CMK (cell line): ENCODE measurements at regions not wholly inside any gene's neighbourhood (a gene's known extent, or its start where the extent isn't known, plus 50 kb on each side); places are given as distances from the start of the nearest gene placed in this dataset.
"Not testable (repeated sequence)": the region's sequence is repeated elsewhere in the genome, so short reads cannot be mapped to it uniquely, and the experiment has no call there.

Experiments
- DNase-seq: peaks from one replicate; pipeline ENCODE4 v3.0.0-alpha.2; 2010; ENCODE audit warnings: low read depth

DNA sequence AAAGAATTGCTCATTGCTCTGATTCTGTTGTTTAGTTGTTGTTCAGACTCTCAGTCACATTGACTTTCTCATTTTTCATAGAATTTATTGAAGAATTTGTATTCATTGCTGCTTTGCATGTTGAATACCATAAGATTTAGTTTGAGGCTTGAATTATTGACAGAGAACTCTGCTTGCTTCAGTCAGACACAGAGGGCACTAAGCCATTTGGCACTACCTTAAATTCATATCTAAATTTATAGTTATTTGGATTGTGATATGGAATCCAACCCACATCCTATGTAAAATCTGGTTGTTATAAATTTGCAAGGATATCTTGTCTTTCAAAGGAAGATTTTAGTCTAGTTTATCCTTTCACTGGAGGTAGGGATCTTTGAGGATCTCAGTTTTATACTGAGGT, 1748.6 kb downstream of the BRINP3 start:
- DNase-seq: no peak

DNA sequence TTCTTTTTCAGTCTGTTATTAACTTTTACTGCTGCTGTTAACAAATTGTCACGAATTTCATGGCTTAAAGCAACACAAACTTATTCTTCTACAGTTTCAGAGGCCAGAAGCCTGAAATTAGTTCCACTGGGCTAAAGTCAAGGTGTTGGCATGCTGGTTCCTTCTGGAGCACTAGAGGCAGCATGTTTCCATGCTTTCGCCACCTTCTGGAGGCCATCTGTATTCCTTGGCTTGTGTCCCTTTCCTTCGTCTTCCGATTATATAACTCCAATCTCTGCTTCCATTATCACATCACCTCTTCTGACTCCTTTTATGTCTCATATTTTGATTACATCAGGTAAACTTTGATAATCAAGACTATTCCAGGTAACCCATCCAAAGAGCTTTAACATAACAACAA, 1742.1 kb downstream of the BRINP3 start:
- no peak for DNase-seq

- not testable (repeated sequence) for DNase-seq
Observed at GRCh38 chr1:188749275-188749674, 1728.4 kb downstream of the BRINP3 start.

- DNase-seq: not testable (repeated sequence)
Observed at GRCh38 chr1:188752027-188752426, 1725.6 kb downstream of the BRINP3 start.

GRCh38 chr1:188757747-188758146, 1719.9 kb downstream of the BRINP3 start:
- not testable (repeated sequence) for DNase-seq

GRCh38 chr1:188761226-188761625, 1716.4 kb downstream of the BRINP3 start:
- no peak for DNase-seq

DNA sequence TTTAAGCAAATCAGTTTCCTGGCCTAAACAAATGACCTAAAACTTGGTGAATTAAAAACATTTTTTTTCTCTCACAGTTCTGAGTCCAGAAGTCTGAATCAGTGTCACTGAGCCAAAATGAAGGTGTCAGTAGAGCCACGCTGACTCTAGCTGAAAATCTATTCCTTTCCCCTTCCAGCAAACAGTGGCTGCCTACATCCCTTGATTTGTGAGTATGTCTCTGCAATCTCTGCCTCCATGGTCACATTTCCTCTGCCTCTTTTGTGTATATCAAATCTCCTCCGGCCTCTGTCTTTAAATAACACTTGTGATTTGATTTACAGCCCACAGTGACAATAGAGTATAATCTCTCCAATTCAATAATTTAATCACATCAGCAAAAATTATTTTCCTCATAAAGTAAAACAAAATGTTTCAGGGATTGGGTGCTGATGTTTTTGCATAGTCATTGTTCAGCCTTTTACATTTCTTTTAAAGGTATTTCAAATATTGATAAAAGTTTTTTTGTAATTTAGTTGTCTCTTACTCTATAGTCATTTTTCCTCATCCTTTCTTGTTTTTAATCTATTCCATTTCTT, 1715.4 kb downstream of the BRINP3 start:
- DNase-seq: no peak

DNA sequence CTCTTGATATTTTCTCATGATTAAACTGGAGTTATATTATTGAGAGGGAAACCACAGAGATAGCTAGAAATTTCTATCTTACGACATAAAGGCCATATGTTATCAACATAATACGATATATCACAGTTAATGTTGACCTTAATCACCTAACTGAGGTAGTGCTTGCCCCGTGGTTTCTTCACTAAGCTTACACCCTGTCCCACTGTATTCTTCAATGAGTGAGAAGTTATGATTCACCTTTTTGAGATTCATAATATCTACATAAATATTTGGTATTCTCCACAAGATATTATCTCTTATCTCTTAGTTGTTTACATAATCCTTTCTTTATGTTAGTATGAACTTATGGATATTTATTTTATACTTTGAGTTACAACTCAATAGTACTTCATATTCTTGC, 1714.1 kb downstream of the BRINP3 start:
- DNase-seq: no peak

DNA sequence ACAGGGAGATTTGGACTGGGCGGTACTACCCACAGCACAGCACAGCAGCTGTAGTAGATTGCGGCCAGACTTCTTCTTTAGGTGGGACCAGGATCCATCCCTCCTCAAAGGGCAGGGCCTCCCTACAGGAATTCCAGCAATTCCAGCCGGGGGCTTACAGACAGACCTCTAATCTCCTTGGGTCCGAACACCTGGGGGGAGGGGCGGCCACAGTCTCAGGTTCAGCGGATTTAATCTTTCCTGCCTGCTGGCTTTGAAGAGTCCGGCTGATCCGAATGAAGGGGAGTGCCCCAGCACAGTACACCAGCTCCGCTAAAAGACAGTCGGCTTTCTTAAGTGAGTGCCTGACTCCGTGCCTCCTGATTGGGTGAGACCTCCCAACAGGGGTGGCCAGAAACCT, 1708.5 kb downstream of the BRINP3 start:
- DNase-seq: no peak

DNA sequence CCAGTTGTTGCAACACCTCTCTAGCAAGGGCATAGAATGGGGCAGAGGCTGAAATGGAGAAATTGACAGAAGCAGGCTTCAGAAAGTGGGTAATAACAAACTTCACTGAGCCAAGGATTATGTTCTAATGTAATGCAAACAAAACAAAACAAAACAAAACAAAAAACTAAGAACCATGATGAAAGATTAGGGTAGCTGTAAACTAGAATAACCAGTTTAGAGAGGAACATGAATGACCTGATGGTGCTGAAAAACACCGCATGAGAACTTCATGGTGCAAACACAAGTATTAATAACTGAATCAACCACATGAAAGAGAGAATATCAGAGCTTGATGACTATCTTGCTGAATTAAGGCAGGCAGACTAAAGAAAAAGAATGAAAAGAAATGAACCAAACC, 1707.7 kb downstream of the BRINP3 start:
- DNase-seq: no peak

- DNase-seq: no peak
Observed at GRCh38 chr1:188778578-188778977, 1699.1 kb downstream of the BRINP3 start.

GRCh38 chr1:188782220-188782841, 1695.3 kb downstream of the BRINP3 start:
- peak; percentile 29 for DNase-seq

DNA sequence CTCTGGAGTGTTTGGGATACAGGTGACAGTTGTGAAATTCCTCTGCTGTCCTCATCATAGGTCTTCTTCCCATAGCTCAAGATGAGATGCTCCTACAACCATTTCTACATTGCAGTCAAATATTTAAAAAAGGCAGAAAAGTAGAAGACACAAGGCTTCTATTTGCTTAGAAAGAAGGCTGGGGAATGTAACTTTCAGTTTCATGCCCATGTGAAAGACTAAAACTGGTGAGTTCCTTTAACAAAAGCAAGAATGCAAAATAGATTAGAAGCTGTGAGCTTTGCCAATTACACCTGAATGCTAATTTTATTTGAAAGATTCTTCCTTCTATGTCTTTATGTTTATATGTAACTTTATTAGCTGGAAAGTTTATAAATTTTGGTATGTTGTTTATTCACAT, 1682.7 kb downstream of the BRINP3 start:
- no peak for DNase-seq

DNA sequence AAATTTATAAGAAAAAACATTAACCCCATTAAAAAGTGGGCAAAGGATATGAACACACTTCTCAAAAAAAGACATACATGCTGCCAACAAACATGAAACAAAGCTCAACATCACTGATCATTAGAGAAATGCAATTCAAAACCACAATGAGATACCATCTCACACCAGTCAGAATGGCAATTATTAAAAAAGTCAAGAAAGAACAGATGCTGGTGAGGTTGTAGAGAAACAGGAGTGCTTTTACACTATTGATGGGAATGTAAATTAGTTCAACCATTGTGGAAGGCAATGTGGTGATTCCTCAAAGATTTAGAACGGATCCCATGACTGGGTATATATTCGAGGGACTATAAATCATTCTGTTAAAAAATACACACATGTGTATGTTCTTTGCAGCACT, 1665.5 kb downstream of the BRINP3 start:
- not testable (repeated sequence) for DNase-seq

GRCh38 chr1:188812836-188813573, 1664.7 kb downstream of the BRINP3 start:
- not testable (repeated sequence) for DNase-seq

GRCh38 chr1:188817814-188818213, 1659.8 kb downstream of the BRINP3 start:
- DNase-seq: no peak

DNA sequence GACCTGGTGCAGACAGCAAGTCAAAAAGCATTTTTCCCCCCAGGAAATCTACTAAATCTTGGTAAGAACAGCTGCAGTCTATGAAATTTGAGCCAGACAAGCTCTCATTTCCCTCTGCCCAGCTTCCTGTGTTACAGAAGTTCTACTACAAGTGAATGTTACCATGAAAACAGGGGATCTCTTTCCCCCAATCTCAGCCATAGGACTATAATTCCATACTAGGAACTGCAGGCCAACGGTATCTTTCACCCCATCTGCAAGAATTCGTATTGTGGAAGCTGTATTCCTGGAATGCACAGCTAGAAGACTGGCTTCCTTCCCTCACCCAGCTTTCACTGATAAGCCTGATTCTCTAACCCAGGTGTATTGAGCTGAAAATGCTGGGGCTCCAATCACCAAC, 1655.4 kb downstream of the BRINP3 start:
- no peak for DNase-seq

- DNase-seq: no peak
Observed at GRCh38 chr1:188825471-188825870, 1652.2 kb downstream of the BRINP3 start.

DNA sequence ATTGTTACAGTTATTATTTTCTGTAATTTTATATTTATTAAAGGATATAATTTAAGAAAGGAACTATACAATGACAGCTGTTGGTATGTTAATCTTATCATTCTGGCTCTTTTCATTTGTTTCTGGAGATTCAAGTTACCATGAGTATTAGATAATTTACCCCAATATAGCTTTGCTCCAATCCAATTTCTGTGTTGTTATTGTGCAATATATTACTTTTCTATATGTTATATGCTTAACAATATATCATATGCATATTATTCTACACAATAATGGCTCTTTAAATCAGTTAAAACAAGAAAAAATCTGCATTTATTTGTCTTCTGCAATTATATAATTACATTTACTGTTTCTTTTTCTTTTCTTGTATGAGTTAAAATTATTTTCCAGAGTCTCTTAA, 1650.9 kb downstream of the BRINP3 start:
- DNase-seq: no peak

GRCh38 chr1:188827400-188827799, 1650.3 kb downstream of the BRINP3 start:
- no peak for DNase-seq

DNA sequence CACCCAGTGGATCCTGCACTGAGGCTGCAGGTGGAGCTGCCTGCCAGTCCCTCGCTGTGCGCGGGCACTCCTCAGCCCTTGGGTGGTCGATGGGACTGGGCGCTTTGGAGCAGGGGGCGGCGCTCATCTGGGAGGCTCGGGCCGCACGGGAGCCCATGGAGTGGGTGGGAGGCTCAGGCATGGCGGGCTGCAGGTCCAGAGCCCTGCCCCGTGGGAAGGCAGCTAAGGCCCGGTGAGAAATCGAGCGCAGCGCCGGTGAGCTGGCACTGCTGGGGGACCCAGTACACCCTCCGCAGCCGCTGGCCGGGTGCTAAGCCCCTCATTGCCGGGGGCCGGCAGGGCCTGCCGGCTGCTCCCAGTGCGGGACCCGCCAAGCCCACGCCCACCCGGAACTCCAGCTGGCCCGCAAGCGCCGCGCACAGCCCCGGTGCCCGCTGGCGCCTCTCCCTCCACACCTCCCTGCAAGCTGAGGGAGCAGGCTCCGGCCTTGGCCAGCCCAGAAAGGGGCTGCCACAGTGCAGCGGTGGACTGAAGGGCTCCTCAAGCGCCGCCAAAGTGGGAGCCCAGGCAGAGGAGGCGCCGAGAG, 1636.5 kb downstream of the BRINP3 start:
- DNase-seq: not testable (repeated sequence)

DNA sequence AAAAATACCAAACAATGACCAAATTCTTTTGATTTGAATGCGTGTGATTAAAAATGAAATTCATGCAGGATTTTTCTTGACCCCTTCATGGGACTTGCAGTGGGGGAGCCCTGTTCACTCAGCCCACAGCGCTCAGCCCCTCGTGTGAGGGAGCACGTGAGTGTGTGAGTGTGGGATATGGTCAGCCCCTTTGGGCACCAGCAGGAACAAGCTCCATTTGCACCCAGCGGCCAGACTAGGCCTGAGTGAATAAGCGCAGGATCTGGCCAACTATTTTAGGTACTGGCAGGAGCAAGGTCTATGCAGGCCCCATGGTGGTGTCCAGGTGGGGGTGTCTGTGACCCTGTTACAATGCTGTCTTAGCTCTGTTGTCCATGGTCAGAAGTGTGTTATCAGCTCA, 1631.2 kb downstream of the BRINP3 start:
- no peak for DNase-seq

DNA sequence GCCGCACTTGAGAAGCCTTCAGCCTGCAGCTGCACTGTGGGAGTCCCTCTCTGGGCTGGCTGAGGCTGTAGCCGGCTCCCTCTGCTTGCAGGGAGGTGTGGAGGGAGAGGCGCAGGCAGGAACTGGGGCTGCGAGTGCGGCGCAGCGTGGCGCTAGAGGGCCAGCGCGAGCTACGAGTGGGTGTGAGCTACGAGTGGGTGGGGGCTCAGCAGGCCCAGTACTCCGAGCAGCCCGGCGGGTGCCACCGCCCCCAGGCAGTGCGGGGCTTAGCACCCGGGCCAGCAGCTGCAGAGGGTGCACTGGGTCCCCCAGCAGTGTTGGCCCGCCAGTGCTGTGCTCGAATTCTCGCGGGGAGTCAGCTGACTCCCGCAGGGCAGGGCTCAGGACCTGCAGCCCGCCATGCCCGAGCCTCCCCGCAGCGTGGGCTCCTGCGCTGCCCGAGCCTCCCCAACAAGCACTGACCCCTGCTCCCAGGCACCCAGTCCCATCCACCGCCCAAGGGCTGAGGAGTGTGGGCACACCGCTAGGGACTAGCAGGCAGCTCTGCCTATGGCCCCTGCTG, 1620.1 kb downstream of the BRINP3 start:
- DNase-seq: no peak
